Peyer's patch (tissue), 4 donors: ENCODE measurements at regions not wholly inside any gene's neighbourhood (a gene's known extent, or its start where the extent isn't known, plus 50 kb on each side); places are given as distances from the start of the nearest gene placed in this dataset.

Experiments
- POLR2A ChIP-seq, 2 donors: fragments of 450-650 bp; IDR thresholded peaks; one replicate each; pipeline ENCODE4 v1.5.1; 2017; ENCODE audit warnings: antibody characterized with exemption in 2 of 2, mild to moderate bottlenecking in 2 of 2, moderate library complexity in 2 of 2
- TF ChIP-seq, protein P1 (sequence below), 6 experiments: fragments of 450-650 bp in 4 of 6; fragments of 200-600 bp in 2 of 6; sonication (generic) in 1 of 6; IDR thresholded peaks; one replicate each; pipeline ENCODE4 v1.5.1; 2017 to 2019; ENCODE audit warnings: antibody characterized with exemption in 6 of 6, mild to moderate bottlenecking in 3 of 6, moderate library complexity in 1 of 6

DNA sequence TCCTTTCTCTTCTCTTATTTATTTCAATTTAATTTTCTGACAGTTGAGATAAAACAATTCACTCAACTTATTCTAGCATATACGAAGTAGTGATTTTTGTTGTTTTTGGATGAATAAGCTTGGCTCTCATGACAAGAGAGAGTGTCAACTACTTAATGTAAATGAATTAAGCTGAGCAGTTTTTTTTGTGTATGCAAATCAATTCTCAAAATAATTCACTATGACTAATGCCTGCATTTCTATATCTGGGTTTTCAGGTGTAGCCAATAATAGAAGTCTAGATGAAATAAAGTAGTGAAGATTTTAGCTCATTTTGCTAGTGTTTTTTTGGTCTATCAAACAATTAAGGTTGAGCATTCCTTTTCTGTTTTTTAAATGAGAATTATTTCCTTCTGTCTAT is 1354.0 kb downstream of the CDH8 start:
- TF ChIP-seq, protein P1, sequence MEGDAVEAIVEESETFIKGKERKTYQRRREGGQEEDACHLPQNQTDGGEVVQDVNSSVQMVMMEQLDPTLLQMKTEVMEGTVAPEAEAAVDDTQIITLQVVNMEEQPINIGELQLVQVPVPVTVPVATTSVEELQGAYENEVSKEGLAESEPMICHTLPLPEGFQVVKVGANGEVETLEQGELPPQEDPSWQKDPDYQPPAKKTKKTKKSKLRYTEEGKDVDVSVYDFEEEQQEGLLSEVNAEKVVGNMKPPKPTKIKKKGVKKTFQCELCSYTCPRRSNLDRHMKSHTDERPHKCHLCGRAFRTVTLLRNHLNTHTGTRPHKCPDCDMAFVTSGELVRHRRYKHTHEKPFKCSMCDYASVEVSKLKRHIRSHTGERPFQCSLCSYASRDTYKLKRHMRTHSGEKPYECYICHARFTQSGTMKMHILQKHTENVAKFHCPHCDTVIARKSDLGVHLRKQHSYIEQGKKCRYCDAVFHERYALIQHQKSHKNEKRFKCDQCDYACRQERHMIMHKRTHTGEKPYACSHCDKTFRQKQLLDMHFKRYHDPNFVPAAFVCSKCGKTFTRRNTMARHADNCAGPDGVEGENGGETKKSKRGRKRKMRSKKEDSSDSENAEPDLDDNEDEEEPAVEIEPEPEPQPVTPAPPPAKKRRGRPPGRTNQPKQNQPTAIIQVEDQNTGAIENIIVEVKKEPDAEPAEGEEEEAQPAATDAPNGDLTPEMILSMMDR (IDR thresholded peaks at IDR 0.05) = no peak
- no peak for TF ChIP-seq POLR2A (IDR thresholded peaks at IDR 0.05)
